OCI-LY7 (cell line): ENCODE measurements at regions not wholly inside any gene's neighbourhood (a gene's known extent, or its start where the extent isn't known, plus 50 kb on each side); places are given as distances from the start of the nearest gene placed in this dataset.

Experiments used
- BruUV-seq: library from RNA; stranded (reverse); fragments of 400-500 nt; replicated peaks from 2 replicates; lab custom pipeline; 2021; lab: Mats Ljungman, UMichigan
- CTCF ChIA-PET: fragments of 300-600 bp; sonication (Branson Sonifier 250); formaldehyde crosslinking; loops from one replicate; lab custom pipeline; 2022; ENCODE audit warnings: antibody characterized with exemption; ENCODE audit not compliant: unreplicated experiment; lab: Charles Lee
- POLR2A ChIA-PET: fragments of 300-600 bp; sonication (Branson Sonifier 250); formaldehyde crosslinking; loops from one replicate; lab custom pipeline; 2022; ENCODE audit warnings: antibody characterized with exemption; lab: Charles Lee
- DNase-seq: peaks from one replicate; pipeline ENCODE4 v3.0.0-alpha.2; 2015; ENCODE audit warnings: low spot score
- H2AFZ ChIP-seq: fragments of 200-600 bp; sonication (generic), shearing (Covaris generic); 2 replicates; pipeline ENCODE4 v1.6.1; 2014; ENCODE audit warnings: mild to moderate bottlenecking, antibody characterized with exemption, low read length, moderate library complexity
- H3K27ac ChIP-seq: fragments of 200-600 bp; sonication (generic); 2 replicates; pipeline ENCODE4 v1.5.1; 2014; ENCODE audit warnings: mixed run types, low read depth, mild to moderate bottlenecking, moderate library complexity, low read length, inconsistent platforms; ENCODE audit not compliant: poor library complexity, severe bottlenecking
- H3K36me3 ChIP-seq: fragments of 200-600 bp; sonication (generic); 2 replicates; pipeline ENCODE4 v1.6.1; 2014; ENCODE audit warnings: mild to moderate bottlenecking, antibody characterized with exemption, low read length, moderate library complexity, mixed read lengths; ENCODE audit not compliant: insufficient read depth
- H3K4me1 ChIP-seq: fragments of 200-600 bp; sonication (generic); 2 replicates; pipeline ENCODE4 v1.5.1; 2014; ENCODE audit warnings: mild to moderate bottlenecking, low read length; ENCODE audit not compliant: insufficient read depth, poor library complexity, severe bottlenecking
- H3K4me2 ChIP-seq: fragments of 200-600 bp; sonication (generic); 2 replicates; pipeline ENCODE4 v1.6.1; 2014; ENCODE audit warnings: mild to moderate bottlenecking, low read length
- H3K4me3 ChIP-seq: fragments of 200-600 bp; sonication (generic); 2 replicates; pipeline ENCODE4 v1.5.1; 2014; ENCODE audit warnings: mild to moderate bottlenecking, low read depth, low read length; ENCODE audit not compliant: poor library complexity, severe bottlenecking
- H3K79me2 ChIP-seq: fragments of 200-600 bp; sonication (generic); 2 replicates; pipeline ENCODE4 v1.6.1; 2016; ENCODE audit warnings: low read depth, mild to moderate bottlenecking, low read length, moderate library complexity, mixed read lengths; ENCODE audit not compliant: insufficient read depth
- H3K9me2 ChIP-seq: fragments of 200-600 bp; sonication (generic); 2 replicates; pipeline ENCODE4 v1.6.1; 2016; ENCODE audit warnings: mild to moderate bottlenecking, low read length, mixed read lengths; ENCODE audit not compliant: insufficient read depth
- H3K9me3 ChIP-seq: fragments of 200-600 bp; sonication (generic); 2 replicates; pipeline ENCODE4 v1.6.1; 2014; ENCODE audit warnings: mild to moderate bottlenecking, mixed run types, low read length, mixed read lengths
- H4K20me1 ChIP-seq: fragments of 200-600 bp; sonication (generic); 2 replicates; pipeline ENCODE4 v1.6.1; 2014; ENCODE audit warnings: mild to moderate bottlenecking, antibody characterized with exemption, low read length, moderate library complexity, mixed read lengths; ENCODE audit not compliant: insufficient read depth
- CTCF ChIP-seq: fragments of 200-600 bp; sonication (generic); conservative IDR thresholded peaks from 2 replicates; pipeline ENCODE4 v1.5.1; 2014; ENCODE audit warnings: mild to moderate bottlenecking, antibody characterized with exemption, low read length, moderate library complexity, mixed read lengths
- EZH2phosphoT487 ChIP-seq: fragments of 200-600 bp; sonication (generic); IDR thresholded peaks from 2 replicates; pipeline ENCODE4 v1.6.1; 2018; ENCODE audit warnings: low read depth, borderline replicate concordance, mild to moderate bottlenecking, mixed run types, antibody characterized with exemption, low read length, moderate library complexity, mixed read lengths
- intact Hi-C: fragments of 100-400 bp; cut with micrococcal nuclease; formaldehyde crosslinking; loops from one replicate; pipeline ENCODE4 v1.10.0; 2022; ENCODE audit not compliant: unreplicated experiment

- ChIA-PET POLR2A (interaction anchor here (0.6 to 2.9 kb wide), 3 partner anchors 9 to 161 kb away, joined by 3 to 11 read pairs (median 4); no protein-coding TSS in a partner anchor), CTCF (no interaction called here)
- intact Hi-C loops: no loop called here
- Histone ChIP-seq H2AFZ (no peak overlapping the region), H3K4me1 (no peaks in the 10 kb centered on the region), H3K9me3 (peaks cover 5% of the 10 kb centered on the region; the same call in 1 of the 2 replicates), H3K79me2 (no peaks in the 10 kb centered on the region), H3K4me2 (no peak overlapping the region), H3K9me2 (no peaks in the 10 kb centered on the region), H4K20me1 (no peaks in the 10 kb centered on the region), H3K27ac (no peak overlapping the region), H3K4me3 (no peak overlapping the region), H3K36me3 (no peaks in the 10 kb centered on the region)
- no peak for DNase-seq
- TF ChIP-seq CTCF: no peak
- TF ChIP-seq EZH2phosphoT487: no peak
- BruUV-seq: no TSS peak
These were observed 74.5 kb upstream of the EXOC6 start for GRCh38 chr10:92773776-92774175.

GRCh38 chr10:92778091-92778490 lies 70.2 kb upstream of the EXOC6 start:
- BruUV-seq: no TSS peak
- CTCF ChIA-PET: no interaction called here
- H3K27ac ChIP-seq: no peak overlapping the region
- intact Hi-C loops: no loop called here
- no peaks in the 10 kb centered on the region for H3K36me3 ChIP-seq
- POLR2A ChIA-PET: no interaction called here
- DNase-seq: no peak
- H4K20me1 ChIP-seq: no peaks in the 10 kb centered on the region
- H3K9me2 ChIP-seq: no peaks in the 10 kb centered on the region
- H3K9me3 ChIP-seq: no peaks in the 10 kb centered on the region
- H3K4me2 ChIP-seq: no peak overlapping the region
- H3K4me1 ChIP-seq: peaks cover 16% of the 10 kb centered on the region
- no peak for TF ChIP-seq EZH2phosphoT487
- no peak for TF ChIP-seq CTCF
- no peak overlapping the region for H2AFZ ChIP-seq
- no peak overlapping the region for H3K4me3 ChIP-seq
- H3K79me2 ChIP-seq: no peaks in the 10 kb centered on the region

GRCh38 chr10:92785118-92785517 lies 63.2 kb upstream of the EXOC6 start:
- H3K9me2 ChIP-seq: no peaks in the 10 kb centered on the region
- H3K9me3 ChIP-seq: no peaks in the 10 kb centered on the region
- POLR2A ChIA-PET: interaction anchor here (0.5 to 1.2 kb wide), 8 partner anchors 10 to 194 kb away, joined by 3 to 4 read pairs (median 3); no protein-coding TSS in a partner anchor
- H3K79me2 ChIP-seq: no peaks in the 10 kb centered on the region
- H3K4me1 ChIP-seq: peaks cover 53% of the 10 kb centered on the region
- H3K4me2 ChIP-seq: no peak overlapping the region
- no TSS peak for BruUV-seq
- CTCF ChIA-PET: no interaction called here
- no peak for TF ChIP-seq EZH2phosphoT487
- no peak for TF ChIP-seq CTCF
- no peak overlapping the region for H3K4me3 ChIP-seq
- no peak overlapping the region for H2AFZ ChIP-seq
- H3K27ac ChIP-seq: no peak overlapping the region
- no peak for DNase-seq
- H3K36me3 ChIP-seq: no peaks in the 10 kb centered on the region
- intact Hi-C loops: loop anchor here (5.0 kb wide), 1 partner anchor 98 kb away; the partner anchor contains the start of gene HHEX
- H4K20me1 ChIP-seq: no peaks in the 10 kb centered on the region
